Trophoblast cell (in vitro differentiated cells and primary cell): ENCODE measurements at regions not wholly inside any gene's neighbourhood (a gene's known extent, or its start where the extent isn't known, plus 50 kb on each side); places are given as distances from the start of the nearest gene placed in this dataset.
"Not testable (repeated sequence)": the region's sequence is repeated elsewhere in the genome, so short reads cannot be mapped to it uniquely, and the experiment has no call there.

ENCODE experiments used
- DNase-seq, 2 donors: peaks; one replicate each; pipeline ENCODE4 v3.0.0-alpha.2; 2016
- H2AFZ ChIP-seq: 2 replicates; pipeline ENCODE4 v1.6.1; 2013; ENCODE audit warnings: low read length, moderate library complexity, mild to moderate bottlenecking; ENCODE audit not compliant: insufficient read depth, poor library complexity
- H2AK5ac ChIP-seq: 2 replicates; pipeline ENCODE4 v1.6.1; 2013; ENCODE audit warnings: mild to moderate bottlenecking, low read length
- H2BK120ac ChIP-seq: 2 replicates; pipeline ENCODE4 v1.6.1; 2013; ENCODE audit warnings: low read length, mild to moderate bottlenecking, moderate library complexity; ENCODE audit not compliant: insufficient read depth, poor library complexity
- H2BK12ac ChIP-seq: 2 replicates; pipeline ENCODE4 v1.6.1; 2013; ENCODE audit warnings: mild to moderate bottlenecking, low read length, moderate library complexity
- H2BK5ac ChIP-seq: 2 replicates; pipeline ENCODE4 v1.6.1; 2013; ENCODE audit warnings: low read length, low read depth, moderate library complexity, mild to moderate bottlenecking; ENCODE audit not compliant: poor library complexity
- H3K14ac ChIP-seq: 2 replicates; pipeline ENCODE4 v1.6.1; 2013; ENCODE audit warnings: mild to moderate bottlenecking, low read length
- H3K18ac ChIP-seq: 2 replicates; pipeline ENCODE4 v1.6.1; 2013; ENCODE audit warnings: mild to moderate bottlenecking, low read length
- H3K23ac ChIP-seq: 2 replicates; pipeline ENCODE4 v1.6.1; 2013; ENCODE audit warnings: low read length
- H3K27ac ChIP-seq: 2 replicates; pipeline ENCODE4 v1.5.1; 2013; ENCODE audit warnings: low read depth, mild to moderate bottlenecking, inconsistent platforms, low read length, moderate library complexity
- H3K27me3 ChIP-seq: 2 replicates; pipeline ENCODE4 v1.6.1; 2013; ENCODE audit warnings: inconsistent platforms, mild to moderate bottlenecking, low read length, moderate library complexity; ENCODE audit not compliant: insufficient read depth
- H3K36me3 ChIP-seq, 2 experiments: 1 replicate in 1 of 2; 2 replicates in 1 of 2; pipeline ENCODE4 v1.6.1; 2013; ENCODE audit warnings: low read length in 2 of 2, mild to moderate bottlenecking in 2 of 2, moderate library complexity in 1 of 2; ENCODE audit not compliant: insufficient read depth in 2 of 2, control insufficient read depth in 1 of 2
- H3K4ac ChIP-seq: 2 replicates; pipeline ENCODE4 v1.6.1; 2013; ENCODE audit warnings: low read depth, mild to moderate bottlenecking, low read length, moderate library complexity
- H3K4me1 ChIP-seq, 2 experiments: 1 replicate in 1 of 2; 2 replicates in 1 of 2; pipeline ENCODE4 v1.6.1; 2013; ENCODE audit warnings: low read length in 2 of 2, mild to moderate bottlenecking in 2 of 2, moderate library complexity in 1 of 2; ENCODE audit not compliant: insufficient read depth in 2 of 2, control insufficient read depth in 1 of 2
- H3K4me2 ChIP-seq: 2 replicates; pipeline ENCODE4 v1.6.1; 2013; ENCODE audit warnings: inconsistent platforms, mild to moderate bottlenecking, low read length, moderate library complexity
- H3K4me3 ChIP-seq: 2 replicates; pipeline ENCODE4 v1.5.1; 2013; ENCODE audit warnings: mild to moderate bottlenecking, low read depth, low read length, inconsistent platforms
- H3K79me1 ChIP-seq: one replicate; pipeline ENCODE4 v1.6.1; 2013; ENCODE audit warnings: low read length
- H3K79me2 ChIP-seq: 2 replicates; pipeline ENCODE4 v1.6.1; 2013; ENCODE audit warnings: low read length, mild to moderate bottlenecking; ENCODE audit not compliant: control insufficient read depth, insufficient read depth, poor library complexity
- H3K9ac ChIP-seq: 2 replicates; pipeline ENCODE4 v1.6.1; 2013; ENCODE audit warnings: mild to moderate bottlenecking, low read length
- H3K9me3 ChIP-seq: 2 replicates; pipeline ENCODE4 v1.6.1; 2013; ENCODE audit warnings: low read depth, mild to moderate bottlenecking, control low read depth, inconsistent platforms, low read length; ENCODE audit not compliant: insufficient read depth
- H4K12ac ChIP-seq: 2 replicates; pipeline ENCODE4 v1.6.1; 2013; ENCODE audit warnings: low read depth, mild to moderate bottlenecking, low read length, moderate library complexity
- H4K8ac ChIP-seq: 2 replicates; pipeline ENCODE4 v1.6.1; 2013; ENCODE audit warnings: low read depth, mild to moderate bottlenecking, low read length, moderate library complexity
- H4K91ac ChIP-seq: one replicate; pipeline ENCODE4 v1.6.1; 2013; ENCODE audit warnings: low read depth, mild to moderate bottlenecking, low read length, moderate library complexity
- WGBS: extraction: QIAGEN DNeasy Blood & Tissue Kit; methylation state at CpG from one replicate; pipeline ENCODE4 v1.1.7; 2013; ENCODE audit warnings: missing lambda C conversion rate; ENCODE audit not compliant: insufficient read length, insufficient coverage; ENCODE audit errors: extremely low coverage; 5-methylcytosine and 5-hydroxymethylcytosine counted together

GRCh38 chr5:39619168-39619818, 194.5 kb upstream of the DAB2 start:
- no peak overlapping the region for H4K8ac ChIP-seq
- H3K14ac ChIP-seq = no peak overlapping the region
- no peak overlapping the region for H3K9ac ChIP-seq

GRCh38 chr5:39618391-39618790, 193.6 kb upstream of the DAB2 start:
- H3K4ac ChIP-seq = no peak overlapping the region
- H3K36me3 ChIP-seq = no peaks in the 10 kb centered on the region
- H2BK5ac ChIP-seq = no peak overlapping the region
- no peak overlapping the region for H2AK5ac ChIP-seq
- WGBS = no CpG with 5 or more reads among the region's 5 CpGs
- H3K9me3 ChIP-seq = peaks cover 2% of the 10 kb centered on the region
- no peak overlapping the region for H3K27ac ChIP-seq
- no peak overlapping the region for H4K91ac ChIP-seq
- H3K79me1 ChIP-seq = peaks cover 4% of the 10 kb centered on the region
- no peak overlapping the region for H3K14ac ChIP-seq
- H3K4me3 ChIP-seq = no peak overlapping the region
- H3K27me3 ChIP-seq = no peaks in the 10 kb centered on the region
- DNase-seq = no peak
- no peaks in the 10 kb centered on the region for H3K4me1 ChIP-seq
- no peak overlapping the region for H3K23ac ChIP-seq
- no peak overlapping the region for H3K4me2 ChIP-seq
- H2BK120ac ChIP-seq = no peak overlapping the region
- no peak overlapping the region for H4K12ac ChIP-seq
- H4K8ac ChIP-seq = no peak overlapping the region
- no peak overlapping the region for H2BK12ac ChIP-seq
- H3K9ac ChIP-seq = no peak overlapping the region
- H3K18ac ChIP-seq = no peak overlapping the region
- no peaks in the 10 kb centered on the region for H3K79me2 ChIP-seq
- no peak overlapping the region for H2AFZ ChIP-seq

More at GRCh38 chr5:39619168-39619818, 194.5 kb upstream of the DAB2 start:
- H3K79me1 ChIP-seq = peaks cover 4% of the 10 kb centered on the region
- no peak overlapping the region for H2AFZ ChIP-seq
- no peak overlapping the region for H2BK120ac ChIP-seq
- H3K18ac ChIP-seq = no peak overlapping the region
- H2AK5ac ChIP-seq = no peak overlapping the region
- H3K4me1 ChIP-seq = peaks cover 0 to 2% of the 10 kb centered on the region in 2 experiments
- no peak for DNase-seq
- no peak overlapping the region for H3K4me3 ChIP-seq
- H3K4ac ChIP-seq = no peak overlapping the region
- H3K23ac ChIP-seq = no peak overlapping the region
- H3K9me3 ChIP-seq = peaks cover 2% of the 10 kb centered on the region
- no peak overlapping the region for H2BK12ac ChIP-seq
- no peak overlapping the region for H3K27ac ChIP-seq
- H3K4me2 ChIP-seq = no peak overlapping the region
- no peaks in the 10 kb centered on the region for H3K27me3 ChIP-seq
- no peak overlapping the region for H2BK5ac ChIP-seq
- H3K79me2 ChIP-seq = no peaks in the 10 kb centered on the region
- WGBS = no CpG with 5 or more reads among the region's 4 CpGs
- no peaks in the 10 kb centered on the region for H3K36me3 ChIP-seq
- H4K91ac ChIP-seq = no peak overlapping the region
- no peak overlapping the region for H4K12ac ChIP-seq

GRCh38 chr5:39616131-39616530, 191.4 kb upstream of the DAB2 start:
- no peak overlapping the region for H3K18ac ChIP-seq
- no peak overlapping the region for H3K4me2 ChIP-seq
- no peak overlapping the region for H3K14ac ChIP-seq
- no peak overlapping the region for H2BK5ac ChIP-seq
- H2AK5ac ChIP-seq = no peak overlapping the region
- H3K79me2 ChIP-seq = no peaks in the 10 kb centered on the region
- no peak overlapping the region for H4K8ac ChIP-seq
- H3K4me1 ChIP-seq = no peaks in the 10 kb centered on the region
- H3K27me3 ChIP-seq = no peaks in the 10 kb centered on the region
- H3K4ac ChIP-seq = no peak overlapping the region
- no peak overlapping the region for H2BK12ac ChIP-seq
- no CpG with 5 or more reads among the region's 1 CpG for WGBS
- no peak overlapping the region for H3K27ac ChIP-seq
- no peaks in the 10 kb centered on the region for H3K36me3 ChIP-seq
- no peak overlapping the region for H4K91ac ChIP-seq
- peaks cover 2% of the 10 kb centered on the region for H3K9me3 ChIP-seq
- H3K79me1 ChIP-seq = no peaks in the 10 kb centered on the region
- no peak overlapping the region for H3K9ac ChIP-seq
- no peak for DNase-seq
- H3K4me3 ChIP-seq = no peak overlapping the region
- H4K12ac ChIP-seq = no peak overlapping the region
- H3K23ac ChIP-seq = no peak overlapping the region
- no peak overlapping the region for H2AFZ ChIP-seq
- no peak overlapping the region for H2BK120ac ChIP-seq

- not testable (repeated sequence) for H4K91ac ChIP-seq, H3K18ac ChIP-seq, H4K12ac ChIP-seq, H3K27me3 ChIP-seq, H3K27ac ChIP-seq, H3K4me1 ChIP-seq, H3K79me2 ChIP-seq, DNase-seq, H3K14ac ChIP-seq, H2AK5ac ChIP-seq, H3K9ac ChIP-seq, H2BK120ac ChIP-seq, H3K79me1 ChIP-seq, H3K4me3 ChIP-seq, H3K23ac ChIP-seq, H3K4me2 ChIP-seq, H3K9me3 ChIP-seq, H4K8ac ChIP-seq, H2AFZ ChIP-seq, H3K36me3 ChIP-seq, H2BK12ac ChIP-seq, H3K4ac ChIP-seq, H2BK5ac ChIP-seq
- no CpG with 5 or more reads among the region's 11 CpGs for WGBS
Measured at GRCh38 chr5:39611076-39611475, 186.3 kb upstream of the DAB2 start.
